ENCODE measurements at regions not wholly inside any gene's neighbourhood (a gene's known extent, or its start where the extent isn't known, plus 50 kb on each side); places are given as distances from the start of the nearest gene placed in this dataset.

- DNase-seq (ENCODE audit: low read depth) = no peak
- no peak overlapping the region for H3K4me3 ChIP-seq (ENCODE audit: low read length)
- TF ChIP-seq CTCF (conservative IDR thresholded peaks at IDR 0.05; ENCODE audit: low read length) = no peak
Measured at GRCh38 chr11:112847568-112847967, 113.7 kb upstream of the NCAM1 start.

- no peak overlapping the region for H3K4me3 ChIP-seq (ENCODE audit: low read length)
- TF ChIP-seq CTCF (conservative IDR thresholded peaks at IDR 0.05; ENCODE audit: low read length) = no peak
- peak; percentile 13 for DNase-seq (ENCODE audit: low read depth)
Measured at GRCh38 chr11:112852143-112852866, 108.9 kb upstream of the NCAM1 start.

- no peak overlapping the region for H3K4me3 ChIP-seq (ENCODE audit: low read length)
- TF ChIP-seq CTCF (conservative IDR thresholded peaks at IDR 0.05; ENCODE audit: low read length) = no peak
- DNase-seq (ENCODE audit: low read depth) = no peak
Measured at GRCh38 chr11:112856133-112856532, 105.1 kb upstream of the NCAM1 start.

- H3K4me3 ChIP-seq (ENCODE audit: low read length) = no peak overlapping the region
- DNase-seq (ENCODE audit: low read depth) = no peak
- TF ChIP-seq CTCF (conservative IDR thresholded peaks at IDR 0.05; ENCODE audit: low read length) = no peak
Measured at GRCh38 chr11:112856591-112856990, 104.6 kb upstream of the NCAM1 start.

- H3K4me3 ChIP-seq (ENCODE audit: low read length) = no peak overlapping the region
- TF ChIP-seq CTCF (conservative IDR thresholded peaks at IDR 0.05; ENCODE audit: low read length) = no peak
- DNase-seq (ENCODE audit: low read depth) = no peak
Measured at GRCh38 chr11:112858289-112859023, 102.8 kb upstream of the NCAM1 start.

- no peak for DNase-seq (ENCODE audit: low read depth)
- no peak for TF ChIP-seq CTCF (conservative IDR thresholded peaks at IDR 0.05; ENCODE audit: low read length)
- no peak overlapping the region for H3K4me3 ChIP-seq (ENCODE audit: low read length)
Measured at GRCh38 chr11:112859787-112860186, 101.4 kb upstream of the NCAM1 start.

GRCh38 chr11:112861356-112861755 lies 99.9 kb upstream of the NCAM1 start:
- no peak for TF ChIP-seq CTCF (conservative IDR thresholded peaks at IDR 0.05; ENCODE audit: low read length)
- DNase-seq (ENCODE audit: low read depth) = no peak

More at GRCh38 chr11:112861356-112861755, 99.9 kb upstream of the NCAM1 start:
- H3K4me3 ChIP-seq (ENCODE audit: low read length) = no peak overlapping the region

Data from AG10803 (cell line).